Liver (tissue), 3 donors: ENCODE measurements at regions not wholly inside any gene's neighbourhood (a gene's known extent, or its start where the extent isn't known, plus 50 kb on each side); places are given as distances from the start of the nearest gene placed in this dataset.

Experiments
- ATF3 ChIP-seq: IDR thresholded peaks from 2 replicates; pipeline ENCODE4 v1.6.1; 2016; ENCODE audit warnings: antibody characterized with exemption
- CTCF ChIP-seq: fragments of 150-350 bp; IDR thresholded peaks from 2 replicates; pipeline ENCODE4 v1.5.1; 2017; ENCODE audit warnings: improper control_type of control experiment, low read depth, low read length; ENCODE audit not compliant: missing input control
- EGR1 ChIP-seq, 2 donors: IDR thresholded peaks; 2 replicates each; pipeline ENCODE4 v1.6.1; 2016 to 2018; ENCODE audit warnings: antibody characterized with exemption in 2 of 2, low read depth in 2 of 2
- JUND ChIP-seq, 2 donors: IDR thresholded peaks; 2 replicates each; pipeline ENCODE4 v1.6.1; 2016; ENCODE audit warnings: antibody characterized with exemption in 2 of 2
- MAX ChIP-seq: IDR thresholded peaks from 2 replicates; pipeline ENCODE4 v1.6.1; 2016; ENCODE audit warnings: antibody characterized with exemption
- RAD21 ChIP-seq, 2 donors: IDR thresholded peaks; 2 replicates each; pipeline ENCODE4 v1.6.1; 2016; ENCODE audit warnings: antibody characterized with exemption in 2 of 2, mild to moderate bottlenecking in 2 of 2
- SP1 ChIP-seq: IDR thresholded peaks from 2 replicates; pipeline ENCODE4 v1.6.1; 2018; ENCODE audit warnings: antibody characterized with exemption, mild to moderate bottlenecking
- TAF1 ChIP-seq: conservative IDR thresholded peaks from 2 replicates; pipeline ENCODE4 v1.6.1; 2016; ENCODE audit warnings: antibody characterized with exemption, mild to moderate bottlenecking
- YY1 ChIP-seq: IDR thresholded peaks from 2 replicates; pipeline ENCODE4 v1.6.1; 2016; ENCODE audit warnings: antibody characterized with exemption, mild to moderate bottlenecking
- donor health status: healthy.
- donor health status: healthy.

GRCh38 chr10:24127516-24127915, 81.4 kb upstream of the KIAA1217 start:
- TF ChIP-seq CTCF (no peak), JUND (IDR thresholded peaks at IDR 0.05) (no peak), YY1 (no peak), TAF1 (no peak), ATF3 (no peak), RAD21 (IDR thresholded peaks at IDR 0.05) (no peak), EGR1 (IDR thresholded peaks at IDR 0.05; ENCODE audit: low read depth in 2 of 2) (no peak), SP1 (no peak), MAX (no peak)
